ENCODE measurements at regions not wholly inside any gene's neighbourhood (a gene's known extent, or its start where the extent isn't known, plus 50 kb on each side); places are given as distances from the start of the nearest gene placed in this dataset.

GRCh38 chr13:65166675-65167074, 2063.5 kb downstream of the PCDH9 start:
- TF ChIP-seq, protein P1, sequence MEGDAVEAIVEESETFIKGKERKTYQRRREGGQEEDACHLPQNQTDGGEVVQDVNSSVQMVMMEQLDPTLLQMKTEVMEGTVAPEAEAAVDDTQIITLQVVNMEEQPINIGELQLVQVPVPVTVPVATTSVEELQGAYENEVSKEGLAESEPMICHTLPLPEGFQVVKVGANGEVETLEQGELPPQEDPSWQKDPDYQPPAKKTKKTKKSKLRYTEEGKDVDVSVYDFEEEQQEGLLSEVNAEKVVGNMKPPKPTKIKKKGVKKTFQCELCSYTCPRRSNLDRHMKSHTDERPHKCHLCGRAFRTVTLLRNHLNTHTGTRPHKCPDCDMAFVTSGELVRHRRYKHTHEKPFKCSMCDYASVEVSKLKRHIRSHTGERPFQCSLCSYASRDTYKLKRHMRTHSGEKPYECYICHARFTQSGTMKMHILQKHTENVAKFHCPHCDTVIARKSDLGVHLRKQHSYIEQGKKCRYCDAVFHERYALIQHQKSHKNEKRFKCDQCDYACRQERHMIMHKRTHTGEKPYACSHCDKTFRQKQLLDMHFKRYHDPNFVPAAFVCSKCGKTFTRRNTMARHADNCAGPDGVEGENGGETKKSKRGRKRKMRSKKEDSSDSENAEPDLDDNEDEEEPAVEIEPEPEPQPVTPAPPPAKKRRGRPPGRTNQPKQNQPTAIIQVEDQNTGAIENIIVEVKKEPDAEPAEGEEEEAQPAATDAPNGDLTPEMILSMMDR (IDR thresholded peaks at IDR 0.05) = no peak

GRCh38 chr13:65159803-65160202, 2070.3 kb downstream of the PCDH9 start:
- TF ChIP-seq, protein P1 (IDR thresholded peaks at IDR 0.05) = no peak

DNA sequence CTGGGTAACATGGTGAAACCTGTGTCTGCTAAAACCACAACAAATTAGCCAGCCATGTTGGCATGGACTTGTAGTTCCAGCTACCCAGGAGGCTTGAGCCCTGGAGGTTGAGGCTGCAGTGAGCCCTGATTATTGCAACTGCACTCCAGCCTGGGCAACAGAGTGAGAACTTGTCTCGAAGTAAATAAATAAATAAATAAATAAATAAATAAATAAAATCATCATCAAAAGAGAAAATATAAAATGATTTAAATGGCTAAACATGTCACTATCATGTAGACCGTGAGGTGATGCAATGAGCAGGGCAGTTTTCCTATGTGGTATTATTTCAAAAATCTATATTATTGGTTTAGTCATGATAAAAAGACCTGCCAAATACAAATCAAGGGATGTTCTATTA, 2074.3 kb downstream of the PCDH9 start:
- TF ChIP-seq, protein P1 (IDR thresholded peaks at IDR 0.05) = no peak

DNA sequence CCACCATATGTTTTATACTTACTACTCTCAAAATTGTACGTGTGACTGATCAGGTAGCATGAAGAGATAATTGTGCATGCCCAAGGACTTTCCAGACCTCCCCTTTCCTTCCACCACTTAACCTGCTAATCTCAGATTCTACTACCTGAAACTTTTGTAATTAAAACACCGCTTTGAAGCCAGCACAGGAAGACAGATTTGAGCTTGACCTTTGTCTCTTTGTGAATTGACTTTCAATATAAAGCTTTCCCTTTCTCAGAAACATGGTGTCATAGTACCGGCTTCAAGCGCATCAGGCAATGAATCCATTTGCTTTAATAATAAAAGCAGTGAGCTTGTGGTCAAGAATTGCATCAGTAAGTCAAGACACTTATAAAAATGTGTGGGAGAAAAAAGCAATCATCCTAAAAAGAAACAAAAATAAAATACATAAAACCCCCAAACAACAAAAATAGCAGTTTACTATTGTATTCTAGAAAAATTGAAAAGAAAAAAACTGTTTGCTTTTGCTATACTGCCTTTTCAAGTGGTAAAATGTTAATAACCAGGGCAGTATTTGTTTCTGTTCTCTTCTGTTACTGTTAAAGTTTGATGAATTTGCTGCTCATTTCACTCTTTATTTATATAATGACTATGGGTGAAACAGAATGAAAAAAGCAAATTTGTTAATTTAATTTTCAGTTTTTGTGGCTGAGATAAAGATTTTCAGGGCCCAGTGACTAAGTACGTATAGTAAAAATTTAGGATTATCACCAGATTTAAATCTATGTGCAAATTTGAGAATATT, 2075.3 kb downstream of the PCDH9 start:
- TF ChIP-seq, protein P1 (IDR thresholded peaks at IDR 0.05) = no peak

- TF ChIP-seq, protein P1 (IDR thresholded peaks at IDR 0.05) = no peak
Observed at GRCh38 chr13:65149687-65150086, 2080.4 kb downstream of the PCDH9 start.

DNA sequence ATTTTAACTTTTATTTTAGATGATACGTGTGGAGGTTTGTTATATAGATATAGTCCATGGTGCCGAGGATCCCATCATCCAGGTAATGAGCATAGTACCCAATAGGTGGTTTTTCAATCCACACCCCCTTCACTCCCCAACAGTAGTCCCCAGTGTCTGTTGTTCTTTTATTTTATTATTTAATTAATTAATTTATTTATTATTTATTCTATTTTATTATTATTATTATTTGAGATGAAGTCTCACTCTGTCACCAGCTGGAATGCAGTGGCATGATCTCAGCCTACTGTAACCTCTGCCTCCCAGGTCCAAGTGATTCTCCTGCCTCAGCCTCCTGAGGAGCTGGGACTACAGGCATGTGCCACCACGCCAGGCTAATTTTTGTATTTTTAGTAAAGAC, 2086.2 kb downstream of the PCDH9 start:
- TF ChIP-seq, protein P1 (IDR thresholded peaks at IDR 0.05) = no peak

DNA sequence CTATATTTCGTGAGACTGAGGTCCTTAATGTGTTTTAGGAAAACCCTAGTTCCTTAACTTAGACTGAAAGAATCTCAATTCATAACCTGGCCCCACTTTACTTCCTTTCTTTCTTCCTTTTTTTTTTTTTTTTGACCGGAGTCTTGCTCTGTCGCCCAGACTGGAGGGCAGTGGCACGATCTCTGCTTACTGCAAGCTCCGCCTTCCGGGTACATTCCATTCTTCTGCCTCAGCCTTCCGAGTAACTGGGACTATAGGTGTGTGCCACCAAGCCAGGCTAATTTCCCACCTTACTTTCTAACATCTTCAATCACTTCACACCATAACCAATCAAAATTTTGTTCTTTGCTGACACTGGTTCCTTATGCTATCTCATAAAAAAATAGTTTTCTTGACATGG, 2097.0 kb downstream of the PCDH9 start:
- TF ChIP-seq, protein P1 (IDR thresholded peaks at IDR 0.05) = no peak

DNA sequence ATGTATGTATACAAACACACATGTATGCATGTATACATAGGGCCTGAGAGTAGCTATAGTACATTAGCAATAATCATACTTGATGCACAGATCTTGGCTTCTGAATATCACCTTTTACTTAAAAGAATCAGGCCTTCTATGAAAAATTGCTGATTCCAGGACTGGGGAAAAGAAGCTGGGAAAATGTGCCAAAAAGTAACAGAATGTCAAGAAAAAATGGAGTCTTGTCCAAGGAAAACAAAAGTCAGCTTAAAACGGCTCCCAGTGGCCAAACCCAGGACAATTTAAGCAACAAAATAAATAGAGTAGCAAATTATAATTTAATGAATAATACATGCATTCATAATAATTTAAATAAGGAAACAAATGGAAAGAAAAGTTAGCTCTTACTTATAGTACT, 2104.9 kb downstream of the PCDH9 start:
- TF ChIP-seq, protein P1 (IDR thresholded peaks at IDR 0.05) = no peak

All from LNCAP (cell line).